GM19455 (cell line): ENCODE measurements at regions not wholly inside any gene's neighbourhood (a gene's known extent, or its start where the extent isn't known, plus 50 kb on each side); places are given as distances from the start of the nearest gene placed in this dataset.
"Not testable (repeated sequence)": the region's sequence is repeated elsewhere in the genome, so short reads cannot be mapped to it uniquely, and the experiment has no call there.

Experiments
- ATAC-seq: cut with Tn5 transposase; IDR thresholded peaks from one replicate; pipeline ENCODE4 v1.9.1; 2021; ENCODE audit not compliant: unreplicated experiment

- ATAC-seq = no peak
Measured at GRCh38 chr2:17363846-17364245, 154.4 kb downstream of the RAD51AP2 start.

- ATAC-seq = no peak
Measured at GRCh38 chr2:17362956-17363355, 155.3 kb downstream of the RAD51AP2 start.

- no peak for ATAC-seq
Measured at GRCh38 chr2:17355608-17356329, 162.5 kb downstream of the RAD51AP2 start.

GRCh38 chr2:17353263-17353662 is 165.0 kb downstream of the RAD51AP2 start:
- no peak for ATAC-seq

- not testable (repeated sequence) for ATAC-seq
Measured at GRCh38 chr2:17342692-17343091, 175.5 kb downstream of the RAD51AP2 start.

- ATAC-seq = no peak
Measured at GRCh38 chr2:17337507-17337906, 180.7 kb downstream of the RAD51AP2 start.

- no peak for ATAC-seq
Measured at GRCh38 chr2:17336458-17336857, 181.8 kb downstream of the RAD51AP2 start.

GRCh38 chr2:17334300-17334699 is 183.9 kb downstream of the RAD51AP2 start:
- ATAC-seq = no peak

GRCh38 chr2:17331636-17332035 is 186.6 kb downstream of the RAD51AP2 start:
- no peak for ATAC-seq

- no peak for ATAC-seq
Measured at GRCh38 chr2:17328161-17328560, 190.1 kb downstream of the RAD51AP2 start.

GRCh38 chr2:17327649-17328048 is 190.6 kb downstream of the RAD51AP2 start:
- no peak for ATAC-seq

GRCh38 chr2:17326717-17327116 is 191.5 kb downstream of the RAD51AP2 start:
- ATAC-seq = no peak

GRCh38 chr2:17323697-17324096 is 194.5 kb downstream of the RAD51AP2 start:
- no peak for ATAC-seq

GRCh38 chr2:17322461-17322860 is 195.8 kb downstream of the RAD51AP2 start:
- ATAC-seq = no peak

- no peak for ATAC-seq
Measured at GRCh38 chr2:17319090-17319489, 199.2 kb downstream of the RAD51AP2 start.

GRCh38 chr2:17318013-17318412 is 200.2 kb downstream of the RAD51AP2 start:
- no peak for ATAC-seq

GRCh38 chr2:17317439-17317976 is 200.7 kb downstream of the RAD51AP2 start:
- ATAC-seq = no peak

GRCh38 chr2:17313261-17313660 is 205.0 kb downstream of the RAD51AP2 start:
- ATAC-seq = no peak

- ATAC-seq = no peak
Measured at GRCh38 chr2:17311771-17312511, 206.3 kb downstream of the RAD51AP2 start.

GRCh38 chr2:17311106-17311619 is 207.1 kb downstream of the RAD51AP2 start:
- no peak for ATAC-seq

GRCh38 chr2:17309741-17310339 is 208.4 kb downstream of the RAD51AP2 start:
- peak; percentile 72 for ATAC-seq

GRCh38 chr2:17309181-17309580 is 209.1 kb downstream of the RAD51AP2 start:
- no peak for ATAC-seq
